ENCODE measurements at regions not wholly inside any gene's neighbourhood (a gene's known extent, or its start where the extent isn't known, plus 50 kb on each side); places are given as distances from the start of the nearest gene placed in this dataset.

DNA sequence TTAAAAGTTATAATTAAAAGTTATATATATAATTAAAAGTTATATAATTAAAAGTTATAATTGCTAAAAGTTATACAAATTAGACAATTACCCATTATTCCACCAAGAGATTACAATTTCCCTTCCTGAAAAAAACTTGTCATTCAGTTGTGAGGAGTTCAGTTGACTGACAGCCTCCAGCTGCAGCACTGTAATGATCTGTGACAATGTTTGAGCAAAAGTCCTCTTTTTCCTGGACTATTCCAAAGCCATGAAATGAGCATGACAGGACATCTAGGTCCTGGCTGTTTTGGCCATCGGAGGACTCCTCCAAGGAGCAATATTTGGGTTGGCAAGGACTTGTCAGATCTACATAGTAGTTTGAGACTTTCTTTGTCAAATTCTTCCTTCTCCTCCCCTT lies 258.7 kb upstream of the EDNRB start:
- intact Hi-C loops (cut with micrococcal nuclease), result no loop called here
- H3K36me3 ChIP-seq (ENCODE audit: control insufficient read depth in 2 of 3, insufficient read depth in 3 of 3, low read length in 3 of 3), result no peaks in the 10 kb centered on the region

DNA sequence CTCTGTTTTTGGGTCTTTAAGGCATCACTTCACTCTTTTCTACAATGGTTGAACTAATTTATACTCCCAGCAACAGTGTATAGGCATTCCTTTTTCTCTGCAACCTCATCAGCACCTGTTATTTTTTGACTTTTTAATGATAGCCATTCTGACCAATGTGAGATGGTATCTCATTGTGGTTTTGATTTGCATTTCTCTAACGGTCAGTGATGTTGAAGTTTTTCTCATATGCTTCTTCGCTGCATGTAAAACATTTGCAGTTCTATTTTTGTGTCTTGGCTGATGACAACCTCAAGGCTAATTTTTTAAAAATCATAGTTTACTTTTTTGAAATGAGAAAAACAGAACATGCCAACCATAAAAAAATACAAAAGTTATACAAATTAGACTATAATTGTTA lies 258.2 kb upstream of the EDNRB start:
- Histone ChIP-seq H3K36me3 (ENCODE audit: control insufficient read depth in 2 of 3, insufficient read depth in 3 of 3, low read length in 3 of 3) (no peaks in the 10 kb centered on the region), H3K27me3 (ENCODE audit: control insufficient read depth in 2 of 2, insufficient read depth in 2 of 2, low read length in 2 of 2) (no peaks in the 10 kb centered on the region), H3K27ac (ENCODE audit: low read depth, low read length) (no peak overlapping the region), H3K4me3 (ENCODE audit: low read length) (no peak overlapping the region), H3K4me1 (ENCODE audit: control insufficient read depth in 2 of 2, insufficient read depth in 2 of 2, low read length in 2 of 2) (no peaks in the 10 kb centered on the region), H3K9me3 (ENCODE audit: control insufficient read depth in 2 of 3, low read length in 3 of 3) (no peaks in the 10 kb centered on the region)
- ATAC-seq (no peak), DNase-seq (no peak)
- Mint-ChIP-seq H3K9me3 (peaks cover 0 to 4% (median 0%) of the 10 kb centered on the region in 11 donors), H3K4me1 (no peaks in the 10 kb centered on the region), H3K27me3 (peaks cover 0 to 10% (median 6%) of the 10 kb centered on the region in 5 donors), H3K4me3 (no peak overlapping the region), H3K36me3 (no peaks in the 10 kb centered on the region), H3K27ac (no peak overlapping the region)
- intact Hi-C loops (cut with micrococcal nuclease), result no loop called here
- ChIA-PET POLR2A (no interaction called here), CTCF (no interaction called here)

More for the DNA sequence above, 258.7 kb upstream of the EDNRB start:
- Mint-ChIP-seq H3K36me3 (no peaks in the 10 kb centered on the region), H3K4me3 (no peak overlapping the region), H3K27ac (no peak overlapping the region), H3K4me1 (no peaks in the 10 kb centered on the region), H3K27me3 (peaks cover 0 to 14% (median 10%) of the 10 kb centered on the region in 5 donors), H3K9me3 (peaks cover 0 to 5% (median 0%) of the 10 kb centered on the region in 11 donors)
- ChIA-PET CTCF (no interaction called here), POLR2A (no interaction called here)
- no peaks in the 10 kb centered on the region for H3K4me1 ChIP-seq (ENCODE audit: control insufficient read depth in 2 of 2, insufficient read depth in 2 of 2, low read length in 2 of 2)
- no peak for DNase-seq
- H3K27me3 ChIP-seq (ENCODE audit: control insufficient read depth in 2 of 2, insufficient read depth in 2 of 2, low read length in 2 of 2), result no peaks in the 10 kb centered on the region
- no peak overlapping the region for H3K4me3 ChIP-seq (ENCODE audit: low read length)
- no peaks in the 10 kb centered on the region for H3K9me3 ChIP-seq (ENCODE audit: control insufficient read depth in 2 of 3, low read length in 3 of 3)
- ATAC-seq, result no peak
- H3K27ac ChIP-seq (ENCODE audit: low read depth, low read length), result no peak overlapping the region

DNA sequence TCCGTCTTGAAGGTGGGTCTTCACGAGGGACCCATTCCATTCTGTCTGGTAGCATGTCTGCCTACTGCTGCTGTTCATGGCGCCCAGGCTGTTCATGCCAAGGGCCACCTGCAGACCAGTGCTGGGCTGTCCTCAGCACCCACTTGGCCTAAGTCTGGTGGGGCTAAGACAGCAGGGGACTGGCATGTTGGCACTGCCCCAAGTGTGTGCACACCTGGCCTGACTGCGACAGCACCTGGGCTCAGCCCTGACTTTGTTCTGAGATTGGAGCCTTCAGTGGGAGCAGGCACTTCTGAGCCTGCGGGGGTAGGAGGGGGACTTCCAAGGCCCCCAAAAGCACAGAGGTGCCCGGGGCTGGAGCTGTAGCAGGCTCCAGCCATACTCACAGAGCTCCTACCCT lies 250.8 kb upstream of the EDNRB start:
- no peaks in the 10 kb centered on the region for H3K36me3 Mint-ChIP-seq

DNA sequence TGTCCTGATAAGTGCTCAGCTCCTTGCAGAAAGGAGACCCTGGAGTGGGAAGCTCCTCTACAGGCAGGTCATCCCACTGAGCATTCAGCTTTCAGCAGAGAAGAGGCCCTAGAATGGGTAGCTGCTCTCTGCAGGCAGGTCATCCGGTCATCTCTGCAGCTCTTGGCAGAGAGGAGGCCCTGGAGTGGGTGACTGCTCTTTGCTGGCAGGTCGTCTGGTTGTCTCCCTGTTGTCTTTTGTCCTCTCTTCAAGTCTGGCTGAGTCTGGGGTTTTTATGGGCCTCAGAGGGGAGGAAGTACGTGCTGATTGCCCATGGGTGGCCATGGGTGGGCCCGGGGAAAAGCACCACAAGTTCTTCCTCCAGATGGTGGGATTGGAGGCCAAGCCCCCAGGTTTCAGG lies 250.3 kb upstream of the EDNRB start:
- H3K27ac Mint-ChIP-seq, result no peak overlapping the region
- Histone ChIP-seq H3K4me1 (ENCODE audit: control insufficient read depth in 2 of 2, insufficient read depth in 2 of 2, low read length in 2 of 2) (no peaks in the 10 kb centered on the region), H3K27me3 (ENCODE audit: control insufficient read depth in 2 of 2, insufficient read depth in 2 of 2, low read length in 2 of 2) (no peaks in the 10 kb centered on the region), H3K9me3 (ENCODE audit: control insufficient read depth in 2 of 3, low read length in 3 of 3) (no peaks in the 10 kb centered on the region), H3K36me3 (ENCODE audit: control insufficient read depth in 2 of 3, insufficient read depth in 3 of 3, low read length in 3 of 3) (no peaks in the 10 kb centered on the region), H3K4me3 (ENCODE audit: low read length) (no peak overlapping the region), H3K27ac (ENCODE audit: low read depth, low read length) (no peak overlapping the region)
- ATAC-seq (no peak), DNase-seq (no peak)
- peaks cover 0 to 8% (median 0%) of the 10 kb centered on the region in 5 donors for H3K27me3 Mint-ChIP-seq
- intact Hi-C loops (cut with micrococcal nuclease), result no loop called here
- H3K4me1 Mint-ChIP-seq, result no peaks in the 10 kb centered on the region
- peaks cover 0 to 9% (median 2%) of the 10 kb centered on the region in 11 donors for H3K9me3 Mint-ChIP-seq
- ChIA-PET POLR2A (no interaction called here), CTCF (no interaction called here)
- H3K4me3 Mint-ChIP-seq, result no peak overlapping the region
- no peaks in the 10 kb centered on the region for H3K36me3 Mint-ChIP-seq

More for the DNA sequence above, 250.8 kb upstream of the EDNRB start:
- Histone ChIP-seq H3K27me3 (ENCODE audit: control insufficient read depth in 2 of 2, insufficient read depth in 2 of 2, low read length in 2 of 2) (no peaks in the 10 kb centered on the region), H3K9me3 (ENCODE audit: control insufficient read depth in 2 of 3, low read length in 3 of 3) (no peaks in the 10 kb centered on the region), H3K4me3 (ENCODE audit: low read length) (no peak overlapping the region), H3K27ac (ENCODE audit: low read depth, low read length) (no peak overlapping the region), H3K4me1 (ENCODE audit: control insufficient read depth in 2 of 2, insufficient read depth in 2 of 2, low read length in 2 of 2) (no peaks in the 10 kb centered on the region), H3K36me3 (ENCODE audit: control insufficient read depth in 2 of 3, insufficient read depth in 3 of 3, low read length in 3 of 3) (no peaks in the 10 kb centered on the region)
- ATAC-seq, result no peak
- ChIA-PET POLR2A (no interaction called here), CTCF (no interaction called here)
- Mint-ChIP-seq H3K27ac (no peak overlapping the region), H3K27me3 (peaks cover 0 to 8% (median 0%) of the 10 kb centered on the region in 5 donors), H3K9me3 (peaks cover 0 to 9% (median 2%) of the 10 kb centered on the region in 11 donors), H3K4me3 (no peak overlapping the region), H3K4me1 (no peaks in the 10 kb centered on the region)
- DNase-seq, result no peak
- intact Hi-C loops (cut with micrococcal nuclease), result no loop called here

DNA sequence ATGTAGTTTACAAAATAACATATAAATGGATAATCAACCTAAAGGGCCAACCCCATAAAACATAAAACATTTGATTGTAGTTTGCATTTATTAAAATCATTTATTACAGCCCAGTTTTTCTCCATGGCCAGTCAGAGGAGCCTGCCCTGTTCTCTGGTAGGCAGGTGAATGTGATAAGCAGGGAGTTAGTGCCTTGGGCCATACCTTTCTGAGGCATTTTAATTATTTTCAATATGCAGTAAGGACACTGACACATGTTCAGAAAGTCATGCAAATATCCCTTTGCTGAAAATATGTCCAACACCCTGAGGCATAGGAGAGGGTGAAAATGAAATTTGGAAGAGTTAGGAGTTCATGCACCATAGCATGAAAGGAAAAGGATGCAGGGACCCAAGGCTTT lies 242.6 kb upstream of the EDNRB start:
- no peak overlapping the region for H3K27ac Mint-ChIP-seq
- H3K4me3 ChIP-seq (ENCODE audit: low read length), result no peak overlapping the region
- no peak overlapping the region for H3K4me3 Mint-ChIP-seq
- peaks cover 0 to 2% (median 0%) of the 10 kb centered on the region in 7 donors for H3K4me1 Mint-ChIP-seq
- intact Hi-C loops (cut with micrococcal nuclease), result no loop called here
- DNase-seq, result no peak
- H3K9me3 ChIP-seq (ENCODE audit: control insufficient read depth in 2 of 3, low read length in 3 of 3), result no peaks in the 10 kb centered on the region
- no peak overlapping the region for H3K27ac ChIP-seq (ENCODE audit: low read depth, low read length)
- CTCF ChIA-PET, result no interaction called here
- H3K36me3 Mint-ChIP-seq, result no peaks in the 10 kb centered on the region
- ATAC-seq, result no peak
- H3K36me3 ChIP-seq (ENCODE audit: control insufficient read depth in 2 of 3, insufficient read depth in 3 of 3, low read length in 3 of 3), result no peaks in the 10 kb centered on the region
- no peaks in the 10 kb centered on the region for H3K27me3 ChIP-seq (ENCODE audit: control insufficient read depth in 2 of 2, insufficient read depth in 2 of 2, low read length in 2 of 2)
- POLR2A ChIA-PET, result no interaction called here
- H3K4me1 ChIP-seq (ENCODE audit: control insufficient read depth in 2 of 2, insufficient read depth in 2 of 2, low read length in 2 of 2), result no peaks in the 10 kb centered on the region
- peaks cover 0 to 4% (median 0%) of the 10 kb centered on the region in 11 donors for H3K9me3 Mint-ChIP-seq
- H3K27me3 Mint-ChIP-seq, result peaks cover 0 to 8% (median 5%) of the 10 kb centered on the region in 5 donors

DNA sequence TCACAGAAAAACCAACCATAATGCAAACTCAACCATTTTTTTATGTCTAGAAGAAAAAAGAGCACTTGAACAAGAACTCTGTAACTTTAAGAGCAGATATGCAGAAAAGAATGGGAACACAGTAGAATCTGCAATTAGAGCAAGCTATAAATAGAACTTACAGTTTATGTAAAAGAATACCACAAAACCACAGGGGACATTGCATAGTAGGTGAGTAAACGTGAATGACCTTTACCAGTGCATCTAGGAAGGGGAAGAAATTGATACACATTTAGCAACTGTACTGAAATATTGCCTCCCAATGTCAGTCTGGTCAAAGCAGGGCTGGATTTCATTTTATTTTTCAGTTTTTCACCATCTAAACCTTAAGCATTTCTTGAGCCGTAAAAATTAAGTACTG lies 242.2 kb upstream of the EDNRB start:
- intact Hi-C loops (cut with micrococcal nuclease), result no loop called here
- H3K27ac ChIP-seq (ENCODE audit: low read depth, low read length), result no peak overlapping the region
- no peaks in the 10 kb centered on the region for H3K36me3 Mint-ChIP-seq
- H3K36me3 ChIP-seq (ENCODE audit: control insufficient read depth in 2 of 3, insufficient read depth in 3 of 3, low read length in 3 of 3), result no peaks in the 10 kb centered on the region
- H3K27me3 ChIP-seq (ENCODE audit: control insufficient read depth in 2 of 2, insufficient read depth in 2 of 2, low read length in 2 of 2), result no peaks in the 10 kb centered on the region
- peak; percentile 57 for ATAC-seq
- no peak overlapping the region for H3K27ac Mint-ChIP-seq
- peaks cover 0 to 2% (median 0%) of the 10 kb centered on the region in 7 donors for H3K4me1 Mint-ChIP-seq
- H3K9me3 ChIP-seq (ENCODE audit: control insufficient read depth in 2 of 3, low read length in 3 of 3), result no peaks in the 10 kb centered on the region
- CTCF ChIA-PET, result no interaction called here
- peaks cover 0 to 8% (median 7%) of the 10 kb centered on the region in 5 donors for H3K27me3 Mint-ChIP-seq
- no peaks in the 10 kb centered on the region for H3K4me1 ChIP-seq (ENCODE audit: control insufficient read depth in 2 of 2, insufficient read depth in 2 of 2, low read length in 2 of 2)
- no peak overlapping the region for H3K4me3 Mint-ChIP-seq
- peaks cover 0 to 4% (median 0%) of the 10 kb centered on the region in 11 donors for H3K9me3 Mint-ChIP-seq
- no peak overlapping the region for H3K4me3 ChIP-seq (ENCODE audit: low read length)
- no peak for DNase-seq
- POLR2A ChIA-PET, result no interaction called here

DNA sequence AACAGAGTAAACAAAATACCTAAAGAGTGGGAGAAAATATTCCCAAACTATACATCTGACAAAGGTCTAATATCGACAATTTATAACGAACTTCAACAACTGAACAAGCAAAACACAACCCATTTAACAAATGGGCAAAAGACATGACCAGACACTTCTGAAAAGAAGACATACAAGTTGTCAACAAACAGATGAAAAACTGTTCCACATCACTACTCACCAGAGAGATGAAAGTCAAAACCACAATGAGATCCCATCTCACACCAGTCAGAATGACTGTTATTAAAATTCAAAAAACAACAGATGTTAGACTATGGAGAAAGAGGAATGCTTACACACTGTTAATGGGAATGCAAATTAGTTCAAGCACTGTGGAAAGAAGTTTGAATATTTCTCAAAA lies 233.8 kb upstream of the EDNRB start:
- peaks cover 0 to 17% (median 5%) of the 10 kb centered on the region in 5 donors for H3K27me3 Mint-ChIP-seq
- H3K27ac Mint-ChIP-seq, result no peak overlapping the region
- DNase-seq (no peak), ATAC-seq (no peak)
- peaks cover 0 to 11% (median 3%) of the 10 kb centered on the region in 11 donors for H3K9me3 Mint-ChIP-seq
- Histone ChIP-seq H3K4me3 (ENCODE audit: low read length) (no peak overlapping the region), H3K9me3 (ENCODE audit: control insufficient read depth in 2 of 3, low read length in 3 of 3) (no peaks in the 10 kb centered on the region), H3K27me3 (ENCODE audit: control insufficient read depth in 2 of 2, insufficient read depth in 2 of 2, low read length in 2 of 2) (peaks cover 0 to 3% of the 10 kb centered on the region in 2 donors), H3K4me1 (ENCODE audit: control insufficient read depth in 2 of 2, insufficient read depth in 2 of 2, low read length in 2 of 2) (no peaks in the 10 kb centered on the region), H3K36me3 (ENCODE audit: control insufficient read depth in 2 of 3, insufficient read depth in 3 of 3, low read length in 3 of 3) (no peaks in the 10 kb centered on the region), H3K27ac (ENCODE audit: low read depth, low read length) (no peak overlapping the region)
- no peaks in the 10 kb centered on the region for H3K36me3 Mint-ChIP-seq
- H3K4me3 Mint-ChIP-seq, result no peak overlapping the region
- CTCF ChIA-PET, result no interaction called here
- intact Hi-C loops (cut with micrococcal nuclease), result no loop called here
- H3K4me1 Mint-ChIP-seq, result no peaks in the 10 kb centered on the region
- POLR2A ChIA-PET, result no interaction called here
